HG03280 (cell line): ENCODE measurements at regions not wholly inside any gene's neighbourhood (a gene's known extent, or its start where the extent isn't known, plus 50 kb on each side); places are given as distances from the start of the nearest gene placed in this dataset.
"Not testable (repeated sequence)": the region's sequence is repeated elsewhere in the genome, so short reads cannot be mapped to it uniquely, and the experiment has no call there.

Source experiments
- ATAC-seq: cut with Tn5 transposase; IDR thresholded peaks from one replicate; pipeline ENCODE4 v1.9.1; 2021; ENCODE audit warnings: mild to moderate bottlenecking, moderate library complexity; ENCODE audit not compliant: unreplicated experiment

- not testable (repeated sequence) for ATAC-seq
Measured at GRCh38 chr10:4401080-4401479, 424.9 kb upstream of the AKR1E2 start.

GRCh38 chr10:4399556-4399955 is 426.5 kb upstream of the AKR1E2 start:
- no peak for ATAC-seq

GRCh38 chr10:4398602-4399001 is 427.4 kb upstream of the AKR1E2 start:
- ATAC-seq: no peak

- no peak for ATAC-seq
Measured at GRCh38 chr10:4397337-4397736, 428.7 kb upstream of the AKR1E2 start.

GRCh38 chr10:4396401-4397283 is 429.4 kb upstream of the AKR1E2 start:
- ATAC-seq: no peak

GRCh38 chr10:4395731-4396130 is 430.3 kb upstream of the AKR1E2 start:
- no peak for ATAC-seq

GRCh38 chr10:4394455-4394854 is 431.6 kb upstream of the AKR1E2 start:
- ATAC-seq: not testable (repeated sequence)

GRCh38 chr10:4391683-4392082 is 434.3 kb upstream of the AKR1E2 start:
- no peak for ATAC-seq

- ATAC-seq: no peak
Measured at GRCh38 chr10:4390219-4390618, 435.8 kb upstream of the AKR1E2 start.

- ATAC-seq: no peak
Measured at GRCh38 chr10:4385231-4385870, 440.7 kb upstream of the AKR1E2 start.

- ATAC-seq: no peak
Measured at GRCh38 chr10:4384245-4384644, 441.8 kb upstream of the AKR1E2 start.

- no peak for ATAC-seq
Measured at GRCh38 chr10:4383651-4384098, 442.3 kb upstream of the AKR1E2 start.

GRCh38 chr10:4382811-4383210 is 443.2 kb upstream of the AKR1E2 start:
- no peak for ATAC-seq

- no peak for ATAC-seq
Measured at GRCh38 chr10:4373612-4374011, 452.4 kb upstream of the AKR1E2 start.

GRCh38 chr10:4373098-4373497 is 452.9 kb upstream of the AKR1E2 start:
- ATAC-seq: no peak

- no peak for ATAC-seq
Measured at GRCh38 chr10:4372601-4373000, 453.4 kb upstream of the AKR1E2 start.

- ATAC-seq: no peak
Measured at GRCh38 chr10:4371691-4372295, 454.2 kb upstream of the AKR1E2 start.

GRCh38 chr10:4370376-4370775 is 455.6 kb upstream of the AKR1E2 start:
- no peak for ATAC-seq

GRCh38 chr10:4361581-4361980 is 464.4 kb upstream of the AKR1E2 start:
- no peak for ATAC-seq

- no peak for ATAC-seq
Measured at GRCh38 chr10:4359003-4359402, 467.0 kb upstream of the AKR1E2 start.

- no peak for ATAC-seq
Measured at GRCh38 chr10:4357911-4358310, 468.1 kb upstream of the AKR1E2 start.

GRCh38 chr10:4355350-4355749 is 470.7 kb upstream of the AKR1E2 start:
- ATAC-seq: no peak
